ENCODE measurements at regions not wholly inside any gene's neighbourhood (a gene's known extent, or its start where the extent isn't known, plus 50 kb on each side); places are given as distances from the start of the nearest gene placed in this dataset.

DNA sequence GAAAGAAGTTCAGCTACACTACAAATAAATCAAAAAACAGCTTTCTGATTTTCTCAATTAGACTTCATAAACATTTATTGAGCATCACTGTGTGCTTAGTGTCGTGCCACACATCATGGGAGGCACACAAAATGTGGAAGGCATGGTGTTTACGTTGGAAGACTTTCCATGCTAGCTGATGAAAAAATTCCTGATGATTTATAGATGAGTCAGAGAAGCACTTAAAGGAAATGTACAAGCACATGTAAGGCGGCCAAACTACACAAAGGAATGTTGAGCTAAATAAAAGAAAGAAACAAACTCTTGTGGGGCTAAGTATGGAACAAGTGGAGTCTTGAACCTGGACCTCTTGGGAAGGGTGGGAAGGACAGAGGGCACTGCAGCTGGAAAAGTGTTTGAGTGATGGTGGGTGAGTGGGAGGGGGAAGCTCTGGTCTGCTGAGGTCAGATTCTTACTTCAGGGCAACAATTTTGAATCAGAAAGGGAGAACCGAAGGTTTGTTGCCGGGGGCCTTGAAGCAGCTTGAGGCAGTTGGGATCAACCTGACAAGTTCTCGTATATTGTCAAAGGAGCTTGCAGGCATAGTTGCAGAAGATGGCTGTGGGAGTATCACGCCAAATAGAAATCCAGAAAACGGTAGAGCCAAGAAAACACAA, 66.9 kb downstream of the FOXB1 start:
- H3K4me3 Mint-ChIP-seq (ENCODE audit: unreplicated experiment): no peak overlapping the region
- H3K36me3 Mint-ChIP-seq (ENCODE audit: unreplicated experiment): peaks cover 5% of the 10 kb centered on the region
- peaks cover 3% of the 10 kb centered on the region for H3K4me1 Mint-ChIP-seq (ENCODE audit: low read depth, unreplicated experiment)
- no peaks in the 10 kb centered on the region for H3K27me3 Mint-ChIP-seq (ENCODE audit: unreplicated experiment)
- TF ChIP-seq, protein P1, sequence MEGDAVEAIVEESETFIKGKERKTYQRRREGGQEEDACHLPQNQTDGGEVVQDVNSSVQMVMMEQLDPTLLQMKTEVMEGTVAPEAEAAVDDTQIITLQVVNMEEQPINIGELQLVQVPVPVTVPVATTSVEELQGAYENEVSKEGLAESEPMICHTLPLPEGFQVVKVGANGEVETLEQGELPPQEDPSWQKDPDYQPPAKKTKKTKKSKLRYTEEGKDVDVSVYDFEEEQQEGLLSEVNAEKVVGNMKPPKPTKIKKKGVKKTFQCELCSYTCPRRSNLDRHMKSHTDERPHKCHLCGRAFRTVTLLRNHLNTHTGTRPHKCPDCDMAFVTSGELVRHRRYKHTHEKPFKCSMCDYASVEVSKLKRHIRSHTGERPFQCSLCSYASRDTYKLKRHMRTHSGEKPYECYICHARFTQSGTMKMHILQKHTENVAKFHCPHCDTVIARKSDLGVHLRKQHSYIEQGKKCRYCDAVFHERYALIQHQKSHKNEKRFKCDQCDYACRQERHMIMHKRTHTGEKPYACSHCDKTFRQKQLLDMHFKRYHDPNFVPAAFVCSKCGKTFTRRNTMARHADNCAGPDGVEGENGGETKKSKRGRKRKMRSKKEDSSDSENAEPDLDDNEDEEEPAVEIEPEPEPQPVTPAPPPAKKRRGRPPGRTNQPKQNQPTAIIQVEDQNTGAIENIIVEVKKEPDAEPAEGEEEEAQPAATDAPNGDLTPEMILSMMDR (IDR thresholded peaks at IDR 0.05; ENCODE audit: partially characterized antibody, unreplicated experiment): no peak
- DNase-seq: no peak
- H3K27ac Mint-ChIP-seq (ENCODE audit: unreplicated experiment): no peak overlapping the region
- peaks cover 3% of the 10 kb centered on the region for H3K9me3 Mint-ChIP-seq (ENCODE audit: unreplicated experiment)

DNA sequence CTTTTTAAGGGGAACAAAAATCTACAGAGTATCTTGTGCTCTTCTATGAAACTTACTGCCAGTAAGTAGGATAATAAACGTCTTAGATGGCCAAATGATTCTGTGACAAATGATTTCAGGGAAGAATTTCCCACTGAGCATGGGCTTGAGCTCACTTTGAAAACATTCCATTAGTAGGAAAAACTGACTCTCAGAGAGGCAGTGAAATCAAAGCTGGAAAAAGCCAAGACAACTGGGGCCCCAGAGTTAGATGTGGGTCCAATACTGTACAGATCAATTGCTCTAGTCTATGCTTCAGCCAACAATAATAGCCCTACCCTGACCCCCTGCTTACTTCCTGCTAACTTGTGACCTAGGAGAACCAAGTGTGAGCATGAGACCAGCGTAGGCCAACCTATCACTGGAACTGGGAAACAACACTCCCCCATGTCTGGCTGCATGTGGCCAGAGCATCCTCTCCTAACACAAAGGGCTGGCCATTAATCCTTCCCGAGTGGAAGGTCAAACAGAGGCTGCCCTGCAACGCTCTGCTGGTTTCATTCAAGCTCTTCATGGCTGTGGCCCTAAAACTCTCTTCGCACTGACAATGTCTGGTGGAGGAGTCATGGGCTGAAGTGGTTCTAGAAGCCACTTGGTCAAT, 68.8 kb downstream of the FOXB1 start:
- H3K27ac Mint-ChIP-seq (ENCODE audit: unreplicated experiment): no peak overlapping the region
- no peaks in the 10 kb centered on the region for H3K9me3 Mint-ChIP-seq (ENCODE audit: unreplicated experiment)
- TF ChIP-seq, protein P1 (IDR thresholded peaks at IDR 0.05; ENCODE audit: partially characterized antibody, unreplicated experiment): no peak
- peaks cover 5% of the 10 kb centered on the region for H3K36me3 Mint-ChIP-seq (ENCODE audit: unreplicated experiment)
- no peaks in the 10 kb centered on the region for H3K27me3 Mint-ChIP-seq (ENCODE audit: unreplicated experiment)
- H3K4me1 Mint-ChIP-seq (ENCODE audit: low read depth, unreplicated experiment): peaks cover 6% of the 10 kb centered on the region
- no peak overlapping the region for H3K4me3 Mint-ChIP-seq (ENCODE audit: unreplicated experiment)
- DNase-seq: no peak

DNA sequence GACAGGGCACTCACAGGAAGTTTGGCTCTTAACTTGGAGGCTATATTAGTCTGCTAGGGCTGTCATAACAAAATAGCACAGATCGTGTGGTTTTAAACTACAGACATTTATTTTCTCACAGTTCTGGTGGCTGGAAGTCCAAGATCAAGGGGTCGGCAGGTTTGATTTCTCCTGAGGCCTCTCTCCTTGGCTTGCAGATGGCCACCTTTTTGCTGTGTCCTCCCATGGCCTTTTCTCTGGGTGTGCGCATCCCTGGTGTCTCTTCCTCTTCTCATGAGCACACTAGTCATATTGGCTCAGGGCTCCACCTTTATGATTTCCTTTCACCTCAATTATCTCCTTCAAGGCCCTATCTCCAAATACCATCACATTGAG, 69.3 kb downstream of the FOXB1 start:
- no peaks in the 10 kb centered on the region for H3K27me3 Mint-ChIP-seq (ENCODE audit: unreplicated experiment)
- DNase-seq: no peak
- TF ChIP-seq, protein P1 (IDR thresholded peaks at IDR 0.05; ENCODE audit: partially characterized antibody, unreplicated experiment): no peak
- H3K36me3 Mint-ChIP-seq (ENCODE audit: unreplicated experiment): peaks cover 5% of the 10 kb centered on the region
- no peak overlapping the region for H3K4me3 Mint-ChIP-seq (ENCODE audit: unreplicated experiment)
- H3K4me1 Mint-ChIP-seq (ENCODE audit: low read depth, unreplicated experiment): peaks cover 6% of the 10 kb centered on the region
- H3K27ac Mint-ChIP-seq (ENCODE audit: unreplicated experiment): no peak overlapping the region
- no peaks in the 10 kb centered on the region for H3K9me3 Mint-ChIP-seq (ENCODE audit: unreplicated experiment)

DNA sequence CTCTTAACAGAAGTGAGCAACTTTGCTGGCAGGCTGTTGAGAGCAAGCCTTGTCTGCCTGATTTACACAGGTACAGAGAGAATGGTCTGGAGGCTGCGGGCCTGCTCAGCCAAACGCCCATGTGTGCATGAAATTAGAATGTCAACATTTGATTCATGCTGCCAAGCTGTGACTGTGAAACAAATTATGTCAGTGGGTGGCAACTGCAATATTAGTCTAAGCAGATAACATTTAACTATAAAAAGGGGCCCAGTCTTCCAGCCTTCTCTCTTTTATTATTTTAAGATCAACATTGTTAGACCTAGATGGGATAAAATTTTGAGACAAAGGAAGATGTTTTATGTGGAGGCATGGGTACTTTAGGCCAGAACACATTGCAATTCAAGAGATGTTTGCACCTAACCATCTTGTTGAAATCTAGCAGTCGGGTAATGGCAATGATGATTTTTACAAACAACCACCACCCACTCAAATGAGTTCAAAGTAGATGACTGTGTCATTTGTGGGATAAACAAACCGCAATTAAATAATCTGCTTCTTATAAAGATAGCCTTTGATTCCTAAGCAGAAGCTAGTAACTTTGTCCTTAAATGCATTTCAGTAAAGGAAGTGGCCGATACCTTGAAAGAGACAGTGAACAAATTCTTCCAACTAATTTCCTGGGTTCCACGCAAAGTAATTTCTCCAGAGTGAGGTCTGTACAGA, 70.2 kb downstream of the FOXB1 start:
- Mint-ChIP-seq H3K4me3 (ENCODE audit: unreplicated experiment) (no peak overlapping the region), H3K9me3 (ENCODE audit: unreplicated experiment) (no peaks in the 10 kb centered on the region), H3K27ac (ENCODE audit: unreplicated experiment) (no peak overlapping the region), H3K4me1 (ENCODE audit: low read depth, unreplicated experiment) (peaks cover 9% of the 10 kb centered on the region), H3K36me3 (ENCODE audit: unreplicated experiment) (peaks cover 5% of the 10 kb centered on the region), H3K27me3 (ENCODE audit: unreplicated experiment) (no peaks in the 10 kb centered on the region)
- DNase-seq: no peak
- TF ChIP-seq, protein P1 (IDR thresholded peaks at IDR 0.05; ENCODE audit: partially characterized antibody, unreplicated experiment): no peak

DNA sequence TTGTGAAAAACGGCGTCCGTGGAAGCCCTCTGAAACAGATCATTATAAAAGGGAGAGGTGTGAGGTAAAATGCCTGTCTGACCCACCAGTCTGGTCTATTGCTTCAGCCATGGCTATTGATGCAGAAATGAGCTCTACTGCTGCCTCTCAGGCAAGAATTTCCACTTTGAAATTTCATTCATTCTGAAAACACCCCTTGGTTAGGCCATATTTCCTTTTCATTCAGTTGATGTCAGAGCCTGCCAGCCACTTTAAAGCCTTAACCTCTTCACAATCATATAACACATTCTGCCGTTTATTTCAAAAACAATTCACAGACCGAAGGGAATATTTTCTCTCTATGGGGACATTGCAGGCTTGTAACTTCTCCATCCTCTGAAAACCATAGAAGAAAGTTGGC, 71.9 kb downstream of the FOXB1 start:
- Mint-ChIP-seq H3K36me3 (ENCODE audit: unreplicated experiment) (peaks cover 5% of the 10 kb centered on the region), H3K4me3 (ENCODE audit: unreplicated experiment) (no peak overlapping the region), H3K27ac (ENCODE audit: unreplicated experiment) (no peak overlapping the region), H3K9me3 (ENCODE audit: unreplicated experiment) (peaks cover 1% of the 10 kb centered on the region), H3K4me1 (ENCODE audit: low read depth, unreplicated experiment) (peaks cover 9% of the 10 kb centered on the region), H3K27me3 (ENCODE audit: unreplicated experiment) (no peaks in the 10 kb centered on the region)
- DNase-seq: no peak
- TF ChIP-seq, protein P1 (IDR thresholded peaks at IDR 0.05; ENCODE audit: partially characterized antibody, unreplicated experiment): no peak

All from glutamatergic neuron (in vitro differentiated cells).